ENCODE measurements at regions not wholly inside any gene's neighbourhood (a gene's known extent, or its start where the extent isn't known, plus 50 kb on each side); places are given as distances from the start of the nearest gene placed in this dataset.

- Histone ChIP-seq H3K27me3 (ENCODE audit: insufficient read depth, low read depth, low read length) (no peaks in the 10 kb centered on the region), H3K79me2 (replicated peaks; ENCODE audit: insufficient read depth, low read length) (no peaks in the 10 kb centered on the region), H3K9ac (ENCODE audit: low read length) (no peak overlapping the region), H3K9me3 (ENCODE audit: low read length) (no peaks in the 10 kb centered on the region), H3K4me3 (ENCODE audit: low read length) (no peak overlapping the region), H4K20me1 (ENCODE audit: insufficient read depth) (no peaks in the 10 kb centered on the region), H3K9me2 (ENCODE audit: insufficient read depth, low read length) (no peaks in the 10 kb centered on the region), H3K36me3 (ENCODE audit: insufficient read depth, low read length) (no peaks in the 10 kb centered on the region), H3K27ac (ENCODE audit: low read length) (no peak overlapping the region), H3F3A (ENCODE audit: insufficient read depth, low read length, poor library complexity, severe bottlenecking) (no peaks in the 10 kb centered on the region), H3K4me2 (ENCODE audit: low read length) (no peak overlapping the region), H2AFZ (ENCODE audit: low read depth, low read length) (no peak overlapping the region)
- TF ChIP-seq SMC3 (conservative IDR thresholded peaks at IDR 0.05; ENCODE audit: poor library complexity) (no peak), MXI1 (conservative IDR thresholded peaks at IDR 0.05; ENCODE audit: poor library complexity, severe bottlenecking) (no peak), EP300 (conservative IDR thresholded peaks at IDR 0.05; ENCODE audit: poor library complexity, severe bottlenecking) (no peak), EZH2 (IDR thresholded peaks at IDR 0.05; ENCODE audit: borderline replicate concordance, insufficient read depth, low read length, poor library complexity, severe bottlenecking) (no peak), RAD21 (conservative IDR thresholded peaks at IDR 0.05) (no peak), POLR2AphosphoS5 (IDR thresholded peaks at IDR 0.05) (no peak), REST (IDR thresholded peaks at IDR 0.05; ENCODE audit: borderline replicate concordance) (no peak), CTCF (IDR thresholded peaks at IDR 0.05; ENCODE audit: poor library complexity, severe bottlenecking) (no peak)
These were observed 62.8 kb upstream of the GPR139 start for GRCh38 chr16:20136446-20136968.

GRCh38 chr16:20129375-20129774, 55.7 kb upstream of the GPR139 start:
- no peaks in the 10 kb centered on the region for H3K9me2 ChIP-seq (ENCODE audit: insufficient read depth, low read length)
- no peaks in the 10 kb centered on the region for H3F3A ChIP-seq (ENCODE audit: insufficient read depth, low read length, poor library complexity, severe bottlenecking)
- no peak overlapping the region for H3K4me2 ChIP-seq (ENCODE audit: low read length)
- H3K36me3 ChIP-seq (ENCODE audit: insufficient read depth, low read length): no peaks in the 10 kb centered on the region
- H3K27me3 ChIP-seq (ENCODE audit: insufficient read depth, low read depth, low read length): no peaks in the 10 kb centered on the region
- H2AFZ ChIP-seq (ENCODE audit: low read depth, low read length): no peak overlapping the region
- no peaks in the 10 kb centered on the region for H4K20me1 ChIP-seq (ENCODE audit: insufficient read depth)
- H3K9me3 ChIP-seq (ENCODE audit: low read length): peaks cover 7% of the 10 kb centered on the region
- H3K27ac ChIP-seq (ENCODE audit: low read length): no peak overlapping the region
- no peak overlapping the region for H3K4me3 ChIP-seq (ENCODE audit: low read length)
- H3K79me2 ChIP-seq (replicated peaks; ENCODE audit: insufficient read depth, low read length): no peaks in the 10 kb centered on the region
- no peak overlapping the region for H3K9ac ChIP-seq (ENCODE audit: low read length)
- TF ChIP-seq POLR2AphosphoS5 (IDR thresholded peaks at IDR 0.05) (no peak), REST (IDR thresholded peaks at IDR 0.05; ENCODE audit: borderline replicate concordance) (no peak)

Small RNAs in the stretch of these regions (small RNA-seq; reads per million reads assigned to genes)
- gene SNRPEP3: 0 reads per million in 3 experiments

All from neural cell (in vitro differentiated cells).